Mammary epithelial cell (primary cell): ENCODE measurements at regions not wholly inside any gene's neighbourhood (a gene's known extent, or its start where the extent isn't known, plus 50 kb on each side); places are given as distances from the start of the nearest gene placed in this dataset.
"Not testable (repeated sequence)": the region's sequence is repeated elsewhere in the genome, so short reads cannot be mapped to it uniquely, and the experiment has no call there.

Experiments
- CTCF ChIP-seq, 2 donors: IDR thresholded peaks in 1 of 2; conservative IDR thresholded peaks in 1 of 2; 2 replicates each; pipeline ENCODE4 v1.5.1; 2011 to 2012; ENCODE audit warnings: inconsistent platforms in 2 of 2, low read length in 2 of 2, mild to moderate bottlenecking in 2 of 2, control low read depth in 1 of 2, low read depth in 1 of 2; ENCODE audit not compliant: insufficient read depth in 1 of 2; ENCODE audit errors: extremely low read depth in 1 of 2
- EZH2 ChIP-seq: IDR thresholded peaks from 2 replicates; pipeline ENCODE4 v1.6.1; 2012; ENCODE audit warnings: low read length, inconsistent platforms, borderline replicate concordance

GRCh38 chr9:42421630-42422029 is 238.2 kb downstream of the SPATA31A6 start:
- TF ChIP-seq CTCF (conservative IDR thresholded peaks at IDR 0.05 in 1 of 2, IDR thresholded peaks at IDR 0.05 in 1 of 2; ENCODE audit: extremely low read depth in 1 of 2, insufficient read depth in 1 of 2, low read depth in 1 of 2, low read length in 2 of 2); EZH2: not testable (repeated sequence)
